IMR-90 (cell line): ENCODE measurements at regions not wholly inside any gene's neighbourhood (a gene's known extent, or its start where the extent isn't known, plus 50 kb on each side); places are given as distances from the start of the nearest gene placed in this dataset.

Experiments
- BHLHE40 ChIP-seq: fragments of 150-350 bp; IDR thresholded peaks from 2 replicates; pipeline ENCODE4 v1.6.1; 2016; ENCODE audit warnings: mild to moderate bottlenecking, low read depth, low read length
- CEBPB ChIP-seq: IDR thresholded peaks from 2 replicates; pipeline ENCODE4 v1.6.1; 2012; ENCODE audit warnings: low read depth, low read length, improper control_type of control experiment
- CHD1 ChIP-seq: IDR thresholded peaks from 2 replicates; pipeline ENCODE4 v1.6.1; 2012; ENCODE audit warnings: low read depth, low read length, improper control_type of control experiment
- CTCF ChIP-seq: conservative IDR thresholded peaks from 2 replicates; pipeline ENCODE4 v1.5.1; 2012; ENCODE audit warnings: mild to moderate bottlenecking, low read depth, low read length, improper control_type of control experiment
- FOS ChIP-seq: fragments of 150-350 bp; IDR thresholded peaks from 2 replicates; pipeline ENCODE4 v1.6.1; 2016; ENCODE audit warnings: low read depth, low read length
- MAFK ChIP-seq: IDR thresholded peaks from 2 replicates; pipeline ENCODE4 v1.6.1; 2012; ENCODE audit warnings: low read depth, low read length, improper control_type of control experiment
- MAZ ChIP-seq: IDR thresholded peaks from 2 replicates; pipeline ENCODE4 v1.6.1; 2012; ENCODE audit warnings: low read depth, mild to moderate bottlenecking, low read length, improper control_type of control experiment, moderate library complexity, borderline replicate concordance
- NFE2L2 ChIP-seq: fragments of 150-350 bp; IDR thresholded peaks from 2 replicates; pipeline ENCODE4 v1.6.1; 2016; ENCODE audit warnings: low read depth, mild to moderate bottlenecking, low read length
- POLR2A ChIP-seq: IDR thresholded peaks from 2 replicates; pipeline ENCODE4 v1.6.1; 2012; ENCODE audit warnings: mild to moderate bottlenecking, low read depth, low read length
- RAD21 ChIP-seq: IDR thresholded peaks from 2 replicates; pipeline ENCODE4 v1.6.1; 2012; ENCODE audit warnings: low read length, improper control_type of control experiment
- RFX5 ChIP-seq: IDR thresholded peaks from 2 replicates; pipeline ENCODE4 v1.8.0; 2012; ENCODE audit warnings: low read depth, mild to moderate bottlenecking, low read length, moderate library complexity
- SMC3 ChIP-seq: fragments of 150-350 bp; IDR thresholded peaks from 2 replicates; pipeline ENCODE4 v1.6.1; 2016; ENCODE audit warnings: low read depth, mild to moderate bottlenecking, antibody characterized with exemption, low read length, moderate library complexity
- USF2 ChIP-seq: fragments of 150-350 bp; IDR thresholded peaks from 2 replicates; pipeline ENCODE4 v1.6.1; 2017; ENCODE audit warnings: mild to moderate bottlenecking, antibody characterized with exemption, low read length, low read depth

- no peak for TF ChIP-seq CEBPB
- TF ChIP-seq CTCF = no peak
- TF ChIP-seq POLR2A = no peak
- no peak for TF ChIP-seq RFX5
- TF ChIP-seq RAD21 = no peak
- TF ChIP-seq NFE2L2 = no peak
- TF ChIP-seq FOS = no peak
- TF ChIP-seq BHLHE40 = no peak
- TF ChIP-seq USF2 = no peak
- TF ChIP-seq MAFK = no peak
- no peak for TF ChIP-seq MAZ
- no peak for TF ChIP-seq SMC3
- TF ChIP-seq CHD1 = no peak
Measured at GRCh38 chr11:23100726-23101125, 240.5 kb upstream of the CCDC179 start.
